CD4-positive, alpha-beta T cell treated with Interleukin-10 for 1 hour (primary cell): ENCODE measurements at regions not wholly inside any gene's neighbourhood (a gene's known extent, or its start where the extent isn't known, plus 50 kb on each side); places are given as distances from the start of the nearest gene placed in this dataset.

Source experiments
- DNase-seq: peaks from one replicate; pipeline ENCODE4 v3.0.0-alpha.2; 2020

DNA sequence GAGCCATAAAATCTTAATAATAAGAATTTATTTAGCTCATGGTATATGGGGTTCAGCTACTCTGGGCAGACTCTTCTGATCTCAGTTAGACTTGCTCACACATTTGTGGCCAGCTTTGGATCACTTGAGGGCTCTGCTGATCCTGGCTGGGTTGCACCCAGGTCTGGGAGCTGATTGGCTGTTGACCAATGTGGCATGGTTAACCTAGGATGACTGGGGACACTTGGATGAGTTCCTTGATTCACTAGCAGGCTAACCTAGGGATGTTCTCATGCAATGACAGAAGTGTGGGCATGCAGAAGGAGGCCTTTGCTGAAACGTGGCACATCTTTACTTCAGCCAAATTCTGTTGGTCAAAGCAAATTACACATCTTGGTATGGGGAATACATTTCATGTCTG lies 569.5 kb downstream of the UTRN start:
- DNase-seq = no peak

DNA sequence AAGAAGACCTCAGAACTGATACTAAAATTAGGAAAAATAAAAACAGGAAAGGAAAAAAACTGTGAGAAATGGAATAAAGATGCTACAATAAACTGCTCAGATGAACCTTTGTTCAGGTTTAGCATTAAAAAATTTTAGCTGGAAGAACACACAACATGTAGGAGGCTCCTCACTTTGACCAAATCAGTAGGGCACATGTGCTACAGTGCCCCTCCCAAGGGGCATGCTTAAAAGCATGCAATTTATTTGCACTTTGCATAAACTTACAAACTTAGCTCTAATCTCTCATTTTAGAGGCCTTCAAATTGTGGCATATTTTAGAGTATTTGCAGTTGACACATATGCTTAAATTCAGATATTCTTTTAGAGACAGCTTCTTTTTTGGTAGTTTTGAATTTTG lies 570.2 kb downstream of the UTRN start:
- DNase-seq = no peak

DNA sequence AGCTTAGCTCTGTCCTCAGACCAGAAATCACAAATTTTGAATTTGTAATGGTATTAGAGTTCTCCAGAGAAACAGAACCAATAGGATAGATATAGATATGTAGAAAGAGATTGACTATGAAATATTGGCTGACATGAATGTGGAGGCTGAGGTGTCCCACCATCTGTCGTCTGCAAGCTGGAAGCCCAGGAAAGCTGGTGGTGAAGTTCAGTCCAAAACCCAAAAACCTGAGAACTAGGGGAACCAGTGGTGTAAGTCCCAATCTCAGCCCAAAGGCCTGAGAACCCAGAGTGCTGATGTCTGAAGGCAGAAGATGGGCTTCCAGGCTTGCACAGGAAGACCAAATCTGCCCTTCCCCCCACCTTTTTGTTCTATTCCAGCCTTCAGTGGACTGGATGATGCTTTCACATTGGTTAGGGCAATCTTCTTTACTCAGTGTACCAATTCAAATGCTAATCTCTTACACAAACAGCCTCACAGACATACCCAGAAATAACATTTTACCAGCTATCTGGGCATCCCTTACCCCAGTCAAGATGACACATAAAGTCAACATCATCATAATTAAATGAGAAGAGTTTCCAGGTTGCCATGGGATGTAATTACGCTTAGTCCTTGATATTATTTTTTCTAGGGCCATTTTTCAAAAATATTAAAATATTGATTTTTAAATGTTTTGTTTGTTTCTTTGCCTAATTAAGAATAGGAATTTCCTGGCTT lies 570.8 kb downstream of the UTRN start:
- DNase-seq = no peak

DNA sequence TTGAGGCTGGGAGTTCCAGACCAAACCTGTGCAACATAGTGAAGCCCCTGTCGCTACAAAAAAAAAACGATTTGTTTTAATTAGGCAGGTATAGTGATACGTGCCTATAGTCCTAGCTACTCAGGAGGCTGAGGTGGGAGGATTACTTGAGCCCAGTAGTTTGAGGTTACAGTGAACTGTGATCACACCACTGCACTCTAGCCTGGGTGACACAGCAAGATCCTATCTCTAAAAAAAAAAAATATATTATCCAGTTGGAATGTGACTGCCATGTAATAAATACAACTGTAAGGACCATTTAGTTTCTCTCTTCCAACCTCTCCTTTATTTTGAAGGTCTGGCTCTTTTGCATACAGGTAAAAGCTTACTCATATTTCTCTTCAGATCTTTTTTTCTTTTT lies 571.5 kb downstream of the UTRN start:
- no peak for DNase-seq

DNA sequence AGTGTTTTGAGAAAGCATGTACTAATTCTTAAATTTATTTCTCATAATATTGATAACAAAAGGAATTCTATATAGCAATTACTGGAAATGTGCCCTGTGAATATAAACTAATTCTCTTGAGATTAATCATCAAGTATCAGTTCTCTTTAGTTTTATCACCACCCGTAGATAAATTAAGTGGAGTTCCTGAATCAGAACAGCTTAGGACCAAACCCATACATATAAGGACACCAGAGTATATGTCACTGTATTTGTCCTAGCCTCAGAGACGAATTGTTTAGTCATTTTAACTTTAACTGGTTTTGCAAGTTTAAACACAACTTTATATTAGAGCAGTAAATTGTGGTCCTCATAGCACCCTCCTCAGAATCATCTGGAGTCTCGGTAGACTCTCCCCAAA lies 572.0 kb downstream of the UTRN start:
- DNase-seq = no peak

DNA sequence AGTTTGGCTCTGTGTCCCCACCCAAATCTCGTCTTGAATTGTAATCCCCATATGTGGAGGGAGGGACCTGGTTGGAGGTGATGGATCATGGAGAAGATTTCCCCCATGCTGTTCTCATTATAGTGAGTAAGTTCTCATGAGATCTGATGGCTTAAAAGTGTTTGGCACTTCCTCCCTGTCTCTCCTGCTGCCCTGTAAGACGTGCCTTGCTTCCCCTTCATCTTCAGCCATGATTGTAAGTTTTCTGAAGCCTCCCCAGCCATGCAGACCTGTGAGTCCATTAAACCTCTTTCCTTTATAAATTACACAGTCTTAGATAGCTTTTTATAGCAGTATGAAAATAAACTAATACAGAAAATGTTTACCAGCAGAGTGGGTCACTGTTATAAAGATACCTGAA lies 577.6 kb downstream of the UTRN start:
- no peak for DNase-seq

DNA sequence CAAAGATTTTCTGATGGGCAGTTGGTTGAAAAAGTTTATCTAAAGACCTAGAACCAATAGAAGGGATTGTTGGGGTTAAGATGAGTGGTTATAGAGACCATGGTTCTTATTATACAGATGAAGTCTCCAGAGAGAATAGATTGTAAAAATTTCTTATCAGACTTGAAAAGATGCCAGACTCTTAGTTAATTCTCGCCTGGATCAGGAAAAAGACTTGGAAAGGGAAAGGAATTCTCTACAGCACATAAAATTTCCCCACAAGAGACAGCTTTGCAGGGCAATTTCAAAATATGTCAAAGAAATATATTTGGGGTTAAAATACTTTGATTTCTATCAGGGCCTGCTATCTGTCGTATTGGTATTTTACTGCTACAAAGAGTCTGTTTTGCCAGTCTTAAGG lies 582.6 kb downstream of the UTRN start:
- no peak for DNase-seq

DNA sequence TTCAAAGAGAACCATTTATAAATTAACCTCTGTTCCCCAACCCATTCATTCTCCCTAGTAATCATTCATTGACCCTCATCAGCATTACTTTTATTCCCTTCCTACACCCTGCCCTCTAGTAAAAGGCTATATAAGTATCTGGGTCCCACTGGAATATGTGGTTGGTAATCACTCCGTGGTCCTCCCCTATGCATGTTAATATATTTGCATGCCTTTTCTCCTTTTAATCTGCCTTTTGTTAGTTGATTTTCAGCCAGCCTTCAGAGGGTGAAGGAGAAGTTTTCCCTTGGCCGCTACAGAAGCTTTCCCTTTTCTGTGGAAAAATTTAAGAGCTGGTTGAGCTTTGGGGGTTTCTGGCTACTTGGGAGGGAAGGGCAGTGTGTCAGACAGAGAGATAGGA lies 585.6 kb downstream of the UTRN start:
- DNase-seq = no peak

DNA sequence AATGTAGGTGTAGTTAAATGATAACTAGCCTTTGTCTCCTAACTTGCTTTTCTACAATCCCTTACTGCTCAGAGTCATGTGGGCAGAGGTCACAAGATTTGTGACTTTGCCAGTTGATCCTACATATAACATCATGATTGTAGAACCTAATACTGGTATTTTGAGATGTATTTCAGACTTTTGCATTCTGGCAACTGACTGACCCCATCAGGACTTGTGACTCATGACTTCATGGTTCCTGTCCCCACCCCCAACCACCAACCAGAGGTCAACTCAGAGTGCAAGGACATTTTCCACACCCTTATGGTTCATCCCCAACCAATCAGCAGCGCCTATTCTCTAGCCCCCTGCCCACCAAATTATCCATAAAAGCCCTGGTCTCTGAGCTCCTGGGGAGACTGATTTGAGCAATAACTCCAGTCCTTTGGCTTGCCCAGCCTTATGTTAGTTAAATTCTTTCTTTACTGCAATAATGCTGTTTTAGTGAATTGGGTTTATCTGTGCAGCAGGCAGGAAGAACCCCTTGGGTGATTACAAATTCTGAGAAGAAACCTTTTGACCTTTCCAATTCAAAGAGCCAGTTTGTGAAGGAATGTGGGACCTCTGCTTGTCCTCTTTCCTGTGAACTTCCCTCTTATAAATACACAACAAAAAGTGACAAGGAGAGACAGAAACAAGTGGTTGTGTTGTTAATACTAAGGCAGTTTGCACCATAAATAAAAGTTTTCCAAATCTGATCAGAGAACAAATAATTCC lies 588.7 kb downstream of the UTRN start:
- no peak for DNase-seq

DNA sequence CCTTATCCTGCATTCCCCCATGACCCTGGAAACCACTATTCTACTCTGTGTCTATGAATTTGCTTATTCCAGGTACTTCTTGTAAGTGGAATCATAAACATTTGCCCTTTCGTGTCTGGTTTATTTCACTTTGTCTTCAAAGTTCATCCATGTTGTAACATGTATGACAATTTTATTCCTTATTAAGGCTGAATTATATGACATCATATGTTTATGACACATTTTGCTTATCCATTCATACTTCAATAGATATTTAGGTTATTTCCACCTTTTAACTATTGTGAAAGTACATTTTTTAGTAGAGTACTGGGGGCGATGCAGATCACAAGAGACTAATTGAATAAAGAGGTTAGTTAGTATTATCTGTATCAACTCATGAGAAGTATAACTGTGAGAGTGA lies 591.6 kb downstream of the UTRN start:
- no peak for DNase-seq

DNA sequence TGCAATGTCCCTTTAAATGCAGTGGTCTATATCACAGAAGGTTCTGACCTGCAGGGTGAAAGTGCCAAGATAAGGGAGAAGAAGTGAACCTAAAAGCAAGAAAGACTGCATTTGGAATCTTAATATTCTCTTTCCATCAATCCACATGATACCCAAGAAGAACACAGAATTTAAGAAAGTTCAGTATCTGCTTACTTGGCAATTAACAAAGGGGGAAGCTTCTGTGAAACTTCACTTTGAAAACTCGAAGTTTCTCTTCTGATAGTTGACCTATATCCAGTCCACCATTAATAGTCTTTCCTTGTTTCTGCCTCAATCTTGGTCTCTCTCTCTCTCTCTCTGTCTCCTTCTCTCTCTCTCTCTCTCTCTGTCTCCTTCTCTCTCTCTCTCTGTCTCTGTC lies 592.0 kb downstream of the UTRN start:
- DNase-seq = no peak

DNA sequence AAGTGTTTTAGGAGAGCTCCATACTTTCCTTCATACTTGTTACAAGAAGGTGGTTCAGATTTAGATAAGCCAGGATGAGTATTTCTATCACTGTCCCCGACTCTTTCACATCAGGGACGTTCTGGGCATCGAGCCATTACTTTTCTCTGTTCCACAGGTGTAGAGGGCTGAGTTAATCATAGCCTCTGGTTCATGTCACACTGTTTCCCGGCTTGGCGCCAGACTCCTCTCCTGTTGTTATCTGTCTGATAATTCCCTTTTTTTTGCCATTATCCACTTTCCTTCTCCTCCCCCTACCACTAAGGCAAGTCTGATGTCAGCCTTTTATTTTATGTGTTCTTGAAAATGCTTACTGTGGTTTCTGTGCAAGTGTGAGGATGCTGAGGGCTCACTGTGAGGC lies 593.4 kb downstream of the UTRN start:
- DNase-seq = no peak

DNA sequence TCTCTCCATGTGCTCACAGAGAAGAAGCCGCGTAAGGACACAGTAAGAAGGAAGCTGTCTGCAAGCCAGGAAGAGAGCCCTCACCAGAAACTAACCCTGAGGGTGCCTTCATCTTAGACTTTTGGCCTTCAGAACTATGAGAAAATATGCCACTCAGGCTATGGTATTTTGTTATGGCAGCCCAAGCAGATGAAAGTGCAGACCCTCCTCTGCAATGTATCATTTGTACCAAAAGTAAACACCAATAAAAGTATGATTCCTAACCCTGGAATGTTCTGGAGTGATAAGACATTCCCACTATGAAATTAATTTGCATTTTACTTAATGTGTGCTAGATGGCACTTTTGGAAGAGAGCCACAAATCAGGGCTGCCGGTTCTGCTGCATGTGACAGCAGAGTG lies 594.3 kb downstream of the UTRN start:
- DNase-seq = no peak

DNA sequence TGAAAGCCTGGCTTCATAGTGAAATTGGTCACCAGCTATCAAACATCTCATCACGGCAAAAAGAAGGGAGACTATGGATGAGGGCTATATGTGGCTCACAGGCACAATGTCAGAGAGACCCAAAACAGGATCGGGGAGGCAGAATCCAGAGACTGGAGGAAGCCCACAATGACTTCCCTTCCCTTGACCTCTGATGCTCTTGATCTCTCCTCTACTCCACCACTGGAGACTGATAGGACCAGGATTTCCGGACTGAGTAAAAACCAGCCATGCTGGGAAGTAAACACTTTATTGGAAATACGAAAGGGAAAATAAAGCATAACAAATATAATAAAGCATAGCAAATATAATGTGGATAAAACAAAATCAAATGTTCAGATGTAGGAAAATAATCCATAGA lies 597.3 kb downstream of the UTRN start:
- DNase-seq = no peak

DNA sequence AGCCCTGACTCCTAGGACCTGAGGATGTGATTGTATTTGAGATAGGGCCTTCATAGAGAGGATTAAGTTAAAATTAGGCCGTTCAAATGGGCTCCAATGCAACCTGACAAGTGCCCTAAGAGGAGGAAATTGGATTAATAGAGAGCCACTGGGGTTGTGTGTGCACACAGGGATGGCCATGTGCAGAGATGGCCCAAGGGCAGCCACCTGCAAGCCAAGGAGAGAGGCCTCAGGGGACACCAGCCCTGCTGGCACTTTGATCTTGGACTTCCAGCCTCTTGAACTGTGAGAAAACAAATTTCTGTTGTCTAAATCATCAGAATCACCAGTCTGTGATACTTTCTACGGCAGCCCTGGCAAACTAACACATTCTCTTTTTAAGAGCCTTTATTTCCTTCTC lies 598.8 kb downstream of the UTRN start:
- no peak for DNase-seq

DNA sequence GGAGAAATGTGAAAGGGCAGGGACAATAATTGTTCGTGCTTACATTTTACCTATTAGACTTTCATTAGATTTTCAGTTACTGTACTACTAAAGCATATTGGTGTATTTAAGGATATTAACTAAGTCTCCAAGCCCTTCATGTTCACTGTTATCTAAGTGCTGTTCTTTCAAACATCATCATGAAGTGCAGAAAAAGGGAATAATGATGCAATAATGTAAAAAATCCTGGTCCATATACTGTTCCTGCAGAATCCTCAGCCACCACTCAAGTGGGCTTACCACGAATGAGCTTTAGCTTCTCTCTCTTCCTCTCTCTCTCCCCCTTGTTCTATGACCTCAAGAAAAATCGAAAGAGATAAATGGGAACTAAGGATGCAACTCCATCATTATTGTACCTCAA lies 600.7 kb downstream of the UTRN start:
- DNase-seq = no peak

DNA sequence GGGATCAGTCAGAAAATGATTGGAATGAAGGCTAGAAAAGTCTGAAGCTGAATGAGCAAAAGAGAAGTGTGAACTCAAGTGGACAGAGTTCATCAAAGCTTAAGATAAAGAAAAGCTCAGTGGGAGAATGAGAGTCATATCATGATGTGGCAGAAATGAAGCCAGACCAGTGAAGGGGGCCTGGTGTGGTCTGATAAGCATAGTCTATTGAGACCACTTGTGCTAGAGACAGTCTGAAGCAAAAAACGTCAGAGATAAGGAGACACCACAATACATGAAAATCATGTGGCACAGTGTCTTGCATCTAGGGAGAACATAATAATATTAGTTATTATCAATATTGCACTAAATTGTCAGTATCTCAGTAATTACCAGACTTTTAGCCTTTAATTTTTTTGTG lies 601.5 kb downstream of the UTRN start:
- no peak for DNase-seq

DNA sequence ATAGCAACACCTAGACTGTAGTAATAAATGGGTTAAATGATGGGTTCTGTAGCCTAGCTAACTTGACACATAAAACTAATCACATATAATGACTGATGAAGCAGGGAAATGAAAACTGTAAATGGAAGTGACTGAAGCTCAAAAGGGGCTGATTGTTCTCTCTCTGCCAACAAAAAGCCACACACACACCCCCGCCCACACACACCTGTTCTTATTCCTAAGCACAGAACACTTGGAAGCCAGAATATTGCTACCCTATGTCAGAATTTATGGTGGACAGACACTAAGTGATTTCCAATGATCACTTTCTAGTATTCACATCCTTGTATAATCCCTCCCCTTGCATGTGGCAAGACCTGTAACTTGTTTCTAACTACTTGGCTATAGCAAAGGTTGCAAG lies 603.5 kb downstream of the UTRN start:
- DNase-seq = no peak

DNA sequence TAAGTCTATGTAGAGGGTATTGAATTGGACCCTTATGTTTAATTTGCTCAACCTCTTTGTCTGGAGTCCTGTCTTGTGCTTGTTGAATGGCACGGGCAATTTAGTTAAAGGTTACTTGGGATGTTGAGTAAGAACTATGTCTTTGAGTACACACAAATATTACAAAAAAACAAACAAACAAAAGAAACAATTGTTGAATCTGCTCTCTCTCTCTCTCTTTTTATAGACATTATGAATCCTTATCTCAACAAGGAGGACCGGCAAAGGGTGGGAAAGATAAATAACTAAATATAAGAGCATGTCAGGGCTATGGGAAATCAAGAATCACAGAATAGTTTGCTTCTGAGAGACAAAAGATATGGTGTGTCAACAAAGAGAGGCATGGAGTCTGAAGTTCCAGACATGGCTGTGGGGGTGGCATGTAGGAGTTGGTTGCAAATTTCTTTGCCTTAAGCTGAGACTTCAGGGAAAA lies 608.6 kb downstream of the UTRN start:
- no peak for DNase-seq

DNA sequence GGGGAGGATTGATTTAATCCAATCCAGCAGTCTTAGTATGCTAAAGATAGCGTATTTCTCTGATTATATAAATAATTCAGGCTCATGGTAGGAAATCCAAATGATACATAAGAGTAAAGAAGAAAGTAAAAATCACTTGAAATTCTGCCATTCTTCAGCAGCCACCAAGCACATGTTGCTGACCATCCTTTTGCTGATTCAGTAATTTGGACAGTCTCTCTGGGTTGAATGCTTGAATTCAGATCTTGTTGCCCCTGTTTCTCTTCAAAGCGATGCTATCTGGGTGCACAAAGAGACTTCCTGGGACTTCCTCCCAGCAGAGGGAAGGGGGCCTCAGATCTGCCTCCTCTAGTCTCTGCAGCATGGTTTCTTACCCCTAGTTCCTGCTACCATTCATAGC lies 609.1 kb downstream of the UTRN start:
- no peak for DNase-seq

DNA sequence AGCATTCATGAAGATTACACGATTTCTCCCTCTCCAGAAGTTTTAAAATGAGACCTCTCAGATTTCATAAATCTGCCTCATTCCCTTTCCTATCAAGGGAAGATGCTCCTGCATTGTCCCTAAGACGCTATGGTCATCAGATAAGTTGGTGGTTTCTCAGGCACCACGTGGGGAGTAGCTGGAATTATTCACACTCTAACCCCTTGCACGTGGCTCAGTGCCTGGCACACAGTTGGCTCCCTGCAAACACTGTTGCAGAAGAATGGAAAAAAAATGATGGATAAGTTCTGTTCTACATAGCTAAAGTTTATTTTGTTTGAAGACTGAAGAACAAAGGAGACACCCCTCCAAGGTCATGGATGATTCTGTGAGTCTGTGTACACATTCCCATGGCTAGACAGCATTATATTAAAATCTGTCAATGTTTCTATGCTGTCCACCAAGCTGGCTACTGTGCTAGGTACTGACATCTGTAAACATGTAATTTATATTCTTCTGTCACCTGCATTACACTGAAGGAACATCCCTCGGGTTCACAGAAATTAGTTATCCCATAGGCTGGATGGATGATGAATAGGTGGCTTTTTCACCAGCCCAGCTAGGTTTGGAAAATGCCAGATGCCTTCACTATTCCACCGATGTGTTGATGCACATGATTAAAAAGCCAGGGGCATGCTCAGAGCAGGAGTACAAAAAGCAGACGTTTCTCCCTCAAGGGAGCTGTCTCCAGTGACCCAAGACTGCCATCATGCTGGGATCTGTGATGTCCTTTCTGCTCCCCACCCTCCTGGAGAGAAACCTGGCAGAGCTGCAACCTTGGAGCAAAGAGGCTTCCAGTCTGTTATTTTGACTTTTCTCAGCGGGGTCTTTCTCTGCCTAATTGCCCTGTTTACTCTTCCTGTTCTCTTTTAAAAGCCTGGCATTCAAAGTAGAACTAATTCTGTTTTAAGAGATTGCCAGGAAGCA lies 610.5 kb downstream of the UTRN start:
- DNase-seq = no peak

DNA sequence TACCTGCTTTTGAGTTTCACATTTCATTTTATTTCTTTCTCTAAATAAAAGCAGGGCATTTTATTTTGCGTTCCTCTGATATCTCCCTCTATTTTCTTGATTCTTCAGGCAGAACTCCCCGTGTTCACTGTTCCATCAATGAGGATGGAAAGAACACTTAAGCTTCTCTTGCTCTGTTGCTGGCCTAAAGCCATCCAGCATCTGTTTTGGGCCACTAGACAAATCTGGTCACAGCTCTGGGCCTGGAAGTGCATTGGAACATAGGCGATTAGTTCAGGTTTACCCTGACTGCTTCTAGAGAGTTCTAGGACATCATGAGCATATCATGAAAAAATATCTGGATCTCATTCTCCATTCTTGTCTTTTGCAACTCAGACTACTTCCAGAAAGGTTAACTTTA lies 611.2 kb downstream of the UTRN start:
- DNase-seq = no peak

DNA sequence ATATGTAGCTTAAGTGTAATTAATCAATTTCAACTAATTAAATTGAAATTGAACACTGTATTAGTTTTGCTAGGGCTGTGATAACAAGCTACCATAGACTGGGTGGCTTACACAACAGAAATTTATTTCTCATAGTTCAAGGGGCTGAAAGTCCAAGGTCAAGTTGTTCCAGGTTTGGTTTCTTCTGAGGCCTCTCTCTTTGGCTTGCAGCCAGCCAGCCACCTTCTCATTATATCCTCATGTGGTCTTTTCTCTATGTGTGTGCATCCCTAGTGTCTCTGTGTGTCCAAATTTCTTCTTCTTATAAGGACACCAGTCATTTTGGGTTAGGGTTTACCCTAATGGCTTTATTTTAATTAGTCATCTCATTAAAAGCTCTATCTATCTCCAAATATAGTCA lies 611.7 kb downstream of the UTRN start:
- no peak for DNase-seq
